HG02571 (cell line): ENCODE measurements at regions not wholly inside any gene's neighbourhood (a gene's known extent, or its start where the extent isn't known, plus 50 kb on each side); places are given as distances from the start of the nearest gene placed in this dataset.
"Not testable (repeated sequence)": the region's sequence is repeated elsewhere in the genome, so short reads cannot be mapped to it uniquely, and the experiment has no call there.

Source experiments
- ATAC-seq: cut with Tn5 transposase; IDR thresholded peaks from one replicate; pipeline ENCODE4 v1.9.1; 2021; ENCODE audit warnings: mild to moderate bottlenecking, moderate library complexity; ENCODE audit not compliant: unreplicated experiment

DNA sequence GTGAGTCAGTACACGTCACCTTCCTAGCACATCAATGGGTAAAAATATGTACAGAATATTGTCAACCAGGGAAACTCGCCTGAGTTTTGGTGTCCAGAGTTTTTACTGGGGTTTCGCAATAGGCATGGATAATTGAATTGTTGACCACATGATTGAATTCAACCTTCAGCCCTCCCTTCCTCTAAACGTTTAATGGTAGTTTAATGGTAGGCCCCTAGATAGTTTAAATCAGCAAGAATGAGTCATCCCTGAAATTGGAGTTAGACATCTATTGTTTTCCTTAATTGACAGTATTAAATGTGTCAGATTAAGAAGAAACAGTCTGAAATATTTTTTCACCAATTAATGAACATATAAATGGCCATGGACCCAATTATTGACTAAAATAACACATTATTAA, 57.8 kb upstream of the CACNA2D1 start:
- ATAC-seq: no peak

DNA sequence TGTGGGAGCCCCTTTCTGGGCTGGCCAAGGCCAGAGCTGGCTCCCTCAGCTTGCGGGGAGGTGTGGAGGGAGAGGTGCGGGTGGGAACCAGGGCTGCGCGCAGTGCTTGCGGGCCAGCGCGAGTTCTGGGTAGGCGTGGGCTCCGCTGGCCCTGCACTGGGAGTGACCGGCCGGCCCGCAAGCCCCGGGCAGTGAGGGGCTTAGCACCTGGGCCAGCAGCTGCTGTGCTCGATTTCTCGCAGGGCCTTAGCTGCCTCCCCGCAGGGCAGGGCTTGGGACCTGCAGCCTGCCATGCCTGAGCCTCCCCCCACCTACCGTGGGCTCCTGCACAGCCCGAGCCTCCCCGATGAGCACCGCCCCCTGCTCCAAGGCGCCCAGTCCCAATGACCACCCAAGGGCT, 56.0 kb upstream of the CACNA2D1 start:
- ATAC-seq: not testable (repeated sequence)

DNA sequence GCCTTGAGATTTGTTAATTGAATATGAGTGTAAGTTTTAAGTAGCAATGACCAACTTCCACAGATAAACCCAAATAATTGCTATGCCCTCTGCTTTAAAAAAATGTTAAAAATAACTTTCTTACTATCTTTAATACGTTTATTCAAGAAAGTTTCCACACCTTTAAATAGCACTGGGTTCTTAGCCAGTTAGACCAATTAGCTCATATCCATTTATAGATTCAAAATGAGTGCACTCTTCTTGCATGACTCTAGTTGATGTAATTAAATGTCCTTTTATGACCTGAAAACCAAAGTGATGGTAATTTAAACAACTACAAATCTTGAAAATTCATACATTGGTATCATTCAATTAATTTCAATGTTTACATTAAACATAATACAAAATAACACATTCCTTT, 50.8 kb upstream of the CACNA2D1 start:
- ATAC-seq: no peak
